HG02870 (cell line): ENCODE measurements at regions not wholly inside any gene's neighbourhood (a gene's known extent, or its start where the extent isn't known, plus 50 kb on each side); places are given as distances from the start of the nearest gene placed in this dataset.
"Not testable (repeated sequence)": the region's sequence is repeated elsewhere in the genome, so short reads cannot be mapped to it uniquely, and the experiment has no call there.

ENCODE experiments used
- ATAC-seq: cut with Tn5 transposase; IDR thresholded peaks from one replicate; pipeline ENCODE4 v1.9.1; 2021; ENCODE audit warnings: mild to moderate bottlenecking, moderate library complexity; ENCODE audit not compliant: unreplicated experiment

GRCh38 chr13:87736849-87737385, 65.7 kb downstream of the SLITRK5 start:
- ATAC-seq: no peak

- ATAC-seq: no peak
Measured at GRCh38 chr13:87754097-87754496, 82.9 kb downstream of the SLITRK5 start.

GRCh38 chr13:87769445-87769844, 98.3 kb downstream of the SLITRK5 start:
- ATAC-seq: no peak

GRCh38 chr13:87777387-87777786, 106.2 kb downstream of the SLITRK5 start:
- ATAC-seq: no peak

GRCh38 chr13:87778128-87778527, 107.0 kb downstream of the SLITRK5 start:
- no peak for ATAC-seq

GRCh38 chr13:87779426-87779825, 108.3 kb downstream of the SLITRK5 start:
- no peak for ATAC-seq

GRCh38 chr13:87783366-87783765, 112.2 kb downstream of the SLITRK5 start:
- no peak for ATAC-seq

- no peak for ATAC-seq
Measured at GRCh38 chr13:87788363-87788762, 117.2 kb downstream of the SLITRK5 start.

DNA sequence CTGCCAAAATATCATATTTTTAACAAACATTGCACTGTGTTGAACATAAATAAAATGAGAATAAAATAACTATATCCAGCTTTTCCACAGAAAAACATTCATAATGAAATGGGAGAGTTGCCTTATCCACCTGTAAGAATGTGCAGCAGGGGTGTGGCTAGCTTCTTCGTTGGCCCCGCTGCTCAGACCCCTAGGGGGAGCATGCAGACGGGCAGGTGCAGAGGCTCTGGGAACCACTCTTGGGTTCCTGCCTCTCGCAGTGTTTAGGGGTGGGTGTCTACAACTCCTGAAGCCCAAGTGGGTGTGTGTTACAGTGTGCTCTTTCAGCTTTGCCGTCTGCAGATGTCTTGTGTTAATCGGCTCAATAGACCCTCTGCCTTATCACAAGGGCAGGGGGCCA, 121.7 kb downstream of the SLITRK5 start:
- ATAC-seq: no peak

DNA sequence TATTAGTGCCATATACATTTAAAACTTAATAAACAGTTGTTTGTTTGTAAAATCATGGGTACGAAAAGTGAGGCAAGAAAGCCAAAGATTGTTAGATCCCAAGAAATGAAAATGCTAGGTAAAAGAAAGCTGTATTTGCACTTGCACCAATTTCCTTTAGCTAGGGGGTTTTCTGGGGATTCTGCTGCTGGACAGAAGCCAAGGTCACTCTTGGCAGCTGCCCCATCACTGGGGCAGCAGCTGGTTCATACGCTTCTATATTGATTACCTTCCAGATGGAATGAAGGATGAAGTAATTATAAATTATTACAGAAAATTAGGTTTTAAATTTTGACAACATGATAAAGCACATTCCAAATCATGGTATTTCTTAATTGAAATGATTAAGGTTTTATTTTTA, 127.4 kb downstream of the SLITRK5 start:
- ATAC-seq: no peak

DNA sequence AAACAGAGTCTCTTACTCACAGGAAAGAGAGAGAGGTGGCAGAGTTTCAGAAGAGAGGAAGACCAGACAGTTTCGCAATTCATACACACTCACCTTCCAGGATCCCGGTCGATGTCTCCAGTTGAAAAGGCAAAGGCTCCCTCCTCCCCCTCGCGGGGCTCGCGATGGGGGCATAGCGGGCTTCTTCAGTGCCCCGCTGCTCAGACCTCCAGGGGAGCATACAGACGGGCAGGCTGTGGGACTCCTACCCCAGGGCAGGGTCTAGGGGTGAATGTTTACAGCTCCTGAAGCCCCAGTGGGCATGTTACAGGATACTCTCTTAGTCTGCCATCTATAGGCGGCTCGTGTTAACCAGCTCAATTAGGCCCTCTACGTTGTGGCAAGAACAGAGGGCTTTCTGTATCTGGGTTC, 139.2 kb downstream of the SLITRK5 start:
- no peak for ATAC-seq

- ATAC-seq: no peak
Measured at GRCh38 chr13:87810920-87811344, 139.8 kb downstream of the SLITRK5 start.

- no peak for ATAC-seq
Measured at GRCh38 chr13:87814403-87814802, 143.2 kb downstream of the SLITRK5 start.

DNA sequence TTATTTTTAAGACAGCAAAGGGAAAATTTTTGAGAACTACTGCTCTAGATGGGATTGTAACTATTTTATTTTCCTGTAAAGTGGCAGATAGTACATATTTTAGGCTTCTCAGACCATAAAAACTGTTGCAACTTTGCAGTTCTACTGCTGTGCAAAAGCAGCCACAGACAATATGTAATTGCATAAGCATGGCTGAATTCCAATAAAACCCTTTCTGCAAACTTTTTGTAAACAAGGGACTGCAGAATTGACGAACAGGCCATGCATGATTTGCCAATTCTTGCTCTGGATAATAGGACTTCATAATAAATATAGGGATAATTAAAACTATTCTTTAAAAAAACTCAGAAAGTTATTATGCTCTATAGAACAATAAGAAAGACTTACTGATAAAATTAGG, 149.1 kb downstream of the SLITRK5 start:
- no peak for ATAC-seq

GRCh38 chr13:87821512-87821911, 150.3 kb downstream of the SLITRK5 start:
- no peak for ATAC-seq

GRCh38 chr13:87826301-87826700, 155.1 kb downstream of the SLITRK5 start:
- ATAC-seq: not testable (repeated sequence)

DNA sequence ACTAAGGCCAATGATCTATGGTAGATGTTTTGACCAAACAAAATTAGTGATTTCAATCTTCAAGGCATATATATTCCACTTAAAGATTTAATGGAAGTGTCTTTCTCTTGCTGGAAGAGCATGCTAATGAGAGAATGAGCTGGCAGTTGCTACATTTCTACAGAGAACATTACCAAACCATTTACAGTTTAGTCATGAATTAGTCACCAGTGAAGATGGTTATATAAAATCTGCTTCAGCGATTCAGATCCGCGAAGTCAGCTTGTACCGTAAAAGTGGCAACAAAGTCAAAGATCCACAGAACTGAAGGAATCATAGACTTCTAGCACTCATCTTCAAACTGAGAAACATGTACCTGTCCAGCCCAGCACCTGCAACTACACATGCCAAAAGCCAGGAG, 156.3 kb downstream of the SLITRK5 start:
- ATAC-seq: no peak

- ATAC-seq: no peak
Measured at GRCh38 chr13:87837522-87837921, 166.4 kb downstream of the SLITRK5 start.

GRCh38 chr13:87837946-87838345, 166.8 kb downstream of the SLITRK5 start:
- no peak for ATAC-seq

DNA sequence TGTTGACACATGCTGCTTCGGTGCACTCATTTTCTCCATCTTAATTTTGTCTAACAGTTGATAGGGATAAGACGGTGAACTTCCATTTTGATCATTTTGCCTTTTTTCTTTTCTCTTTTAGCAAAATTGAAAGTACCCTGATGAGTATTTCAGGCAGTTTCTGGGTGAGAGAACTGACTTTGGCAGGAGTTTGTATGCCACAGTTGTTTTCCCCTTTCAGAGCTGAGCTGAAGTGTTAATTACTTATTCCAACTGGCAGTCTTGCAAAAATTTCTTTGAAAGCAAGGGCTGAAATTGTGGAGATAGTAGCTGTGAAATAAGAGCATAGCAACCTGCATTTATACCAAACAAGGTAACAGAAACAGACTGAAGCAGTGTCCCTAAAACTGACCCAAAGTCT, 180.2 kb downstream of the SLITRK5 start:
- no peak for ATAC-seq

- ATAC-seq: no peak
Measured at GRCh38 chr13:87855553-87855952, 184.4 kb downstream of the SLITRK5 start.

GRCh38 chr13:87859261-87859660, 188.1 kb downstream of the SLITRK5 start:
- no peak for ATAC-seq

DNA sequence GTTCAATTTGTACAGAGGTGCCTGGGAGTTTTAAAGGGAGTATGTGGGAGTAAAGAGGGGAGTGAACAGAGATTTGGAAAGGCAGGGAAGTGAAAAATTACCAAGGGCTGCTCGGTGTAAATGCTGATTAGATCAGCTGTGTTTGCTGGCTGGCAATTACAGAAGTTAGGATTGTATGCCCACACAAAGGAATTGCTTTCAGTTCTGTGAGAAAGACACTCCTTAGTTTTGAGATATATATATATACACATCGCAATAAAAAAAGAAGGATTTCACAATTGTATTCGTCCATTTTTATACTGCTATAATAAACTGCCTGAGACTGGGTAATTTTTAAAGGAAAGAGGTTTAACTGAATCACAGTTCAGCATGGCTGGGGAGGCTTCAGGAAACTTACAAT, 196.3 kb downstream of the SLITRK5 start:
- ATAC-seq: no peak
